Endothelial cell of umbilical vein (primary cell): ENCODE measurements at regions not wholly inside any gene's neighbourhood (a gene's known extent, or its start where the extent isn't known, plus 50 kb on each side); places are given as distances from the start of the nearest gene placed in this dataset.

Experiments
- FOS ChIP-seq: IDR thresholded peaks from 2 replicates; pipeline ENCODE4 v1.6.1; 2011; ENCODE audit warnings: mild to moderate bottlenecking, low read length, moderate library complexity, borderline replicate concordance; ENCODE audit not compliant: insufficient read depth
- JUN ChIP-seq: IDR thresholded peaks from 2 replicates; pipeline ENCODE4 v1.6.1; 2011; ENCODE audit warnings: borderline replicate concordance, low read depth; ENCODE audit not compliant: insufficient read length, insufficient read depth
- POLR2A ChIP-seq: IDR thresholded peaks from 2 replicates; pipeline ENCODE4 v1.6.1; 2012; ENCODE audit warnings: low read depth, mild to moderate bottlenecking, control low read depth, low read length
- POLR2AphosphoS5 ChIP-seq: IDR thresholded peaks from 2 replicates; pipeline ENCODE4 v1.6.1; 2012; ENCODE audit warnings: low read depth, mild to moderate bottlenecking, control low read depth, low read length, moderate library complexity; ENCODE audit not compliant: insufficient read depth
- TF ChIP-seq, protein P1 (sequence below), 2 donors: IDR thresholded peaks; 1 replicate in 1 of 2; 2 replicates in 1 of 2; pipeline ENCODE4 v1.5.1; 2011; ENCODE audit warnings: low read length in 2 of 2, mild to moderate bottlenecking in 2 of 2, moderate library complexity in 2 of 2, control low read depth in 1 of 2, inconsistent platforms in 1 of 2, low read depth in 1 of 2; ENCODE audit not compliant: insufficient read depth in 1 of 2; ENCODE audit errors: extremely low read depth in 1 of 2
- TF ChIP-seq, protein P2 (sequence below): IDR thresholded peaks from 2 replicates; pipeline ENCODE4 v1.6.1; 2011; ENCODE audit not compliant: insufficient read depth, insufficient read length

DNA sequence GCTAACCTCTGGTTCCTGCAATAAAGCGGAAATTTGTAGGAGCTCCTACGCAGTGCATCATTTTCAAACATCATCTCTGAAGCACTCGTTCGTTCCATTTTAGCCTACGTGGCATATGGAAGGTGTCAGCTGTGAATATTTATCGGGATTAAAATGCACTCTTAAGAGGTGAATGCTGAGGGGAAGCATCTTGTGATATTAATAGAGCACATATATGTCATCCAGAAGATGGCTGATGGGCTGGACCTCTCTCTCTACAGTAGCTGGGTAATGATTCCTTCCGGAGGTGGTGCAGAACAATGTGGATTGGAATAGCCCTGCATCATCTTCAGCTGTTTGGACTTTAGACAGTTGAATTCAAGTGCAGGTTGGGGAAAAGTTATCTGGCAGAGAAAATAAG lies 478.7 kb downstream of the DMAC1 start:
- no peak for TF ChIP-seq POLR2AphosphoS5
- no peak for TF ChIP-seq POLR2A
- TF ChIP-seq, protein P1, sequence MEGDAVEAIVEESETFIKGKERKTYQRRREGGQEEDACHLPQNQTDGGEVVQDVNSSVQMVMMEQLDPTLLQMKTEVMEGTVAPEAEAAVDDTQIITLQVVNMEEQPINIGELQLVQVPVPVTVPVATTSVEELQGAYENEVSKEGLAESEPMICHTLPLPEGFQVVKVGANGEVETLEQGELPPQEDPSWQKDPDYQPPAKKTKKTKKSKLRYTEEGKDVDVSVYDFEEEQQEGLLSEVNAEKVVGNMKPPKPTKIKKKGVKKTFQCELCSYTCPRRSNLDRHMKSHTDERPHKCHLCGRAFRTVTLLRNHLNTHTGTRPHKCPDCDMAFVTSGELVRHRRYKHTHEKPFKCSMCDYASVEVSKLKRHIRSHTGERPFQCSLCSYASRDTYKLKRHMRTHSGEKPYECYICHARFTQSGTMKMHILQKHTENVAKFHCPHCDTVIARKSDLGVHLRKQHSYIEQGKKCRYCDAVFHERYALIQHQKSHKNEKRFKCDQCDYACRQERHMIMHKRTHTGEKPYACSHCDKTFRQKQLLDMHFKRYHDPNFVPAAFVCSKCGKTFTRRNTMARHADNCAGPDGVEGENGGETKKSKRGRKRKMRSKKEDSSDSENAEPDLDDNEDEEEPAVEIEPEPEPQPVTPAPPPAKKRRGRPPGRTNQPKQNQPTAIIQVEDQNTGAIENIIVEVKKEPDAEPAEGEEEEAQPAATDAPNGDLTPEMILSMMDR (IDR thresholded peaks at IDR 0.05; ENCODE audit: extremely low read depth in 1 of 2, insufficient read depth in 1 of 2, low read depth in 1 of 2, low read length in 2 of 2), result no peak
- no peak for TF ChIP-seq FOS
- TF ChIP-seq, protein P2, sequence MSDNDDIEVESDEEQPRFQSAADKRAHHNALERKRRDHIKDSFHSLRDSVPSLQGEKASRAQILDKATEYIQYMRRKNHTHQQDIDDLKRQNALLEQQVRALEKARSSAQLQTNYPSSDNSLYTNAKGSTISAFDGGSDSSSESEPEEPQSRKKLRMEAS, result no peak
- TF ChIP-seq JUN, result no peak
